ENCODE measurements at regions not wholly inside any gene's neighbourhood (a gene's known extent, or its start where the extent isn't known, plus 50 kb on each side); places are given as distances from the start of the nearest gene placed in this dataset.

DNA sequence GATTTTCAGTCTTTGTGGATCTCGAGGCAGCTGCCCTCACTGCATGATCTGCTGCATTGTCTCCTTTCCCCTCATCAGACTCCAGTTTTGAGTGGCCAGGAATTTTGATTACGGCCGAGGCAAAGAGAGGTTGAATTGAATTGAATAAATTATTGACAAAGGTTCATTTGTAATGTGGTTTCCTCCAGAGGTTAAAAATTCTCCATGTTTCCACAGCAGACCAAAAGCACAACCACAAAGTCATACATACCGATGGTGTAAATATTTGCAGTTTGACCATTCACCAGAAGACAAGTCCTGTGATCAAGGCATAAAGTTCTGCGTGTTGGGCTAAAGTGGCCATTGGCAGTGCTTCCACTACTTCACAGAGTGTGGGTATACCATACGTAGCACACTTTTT, 343.8 kb upstream of the MYT1L start:
- TF ChIP-seq, protein P1, sequence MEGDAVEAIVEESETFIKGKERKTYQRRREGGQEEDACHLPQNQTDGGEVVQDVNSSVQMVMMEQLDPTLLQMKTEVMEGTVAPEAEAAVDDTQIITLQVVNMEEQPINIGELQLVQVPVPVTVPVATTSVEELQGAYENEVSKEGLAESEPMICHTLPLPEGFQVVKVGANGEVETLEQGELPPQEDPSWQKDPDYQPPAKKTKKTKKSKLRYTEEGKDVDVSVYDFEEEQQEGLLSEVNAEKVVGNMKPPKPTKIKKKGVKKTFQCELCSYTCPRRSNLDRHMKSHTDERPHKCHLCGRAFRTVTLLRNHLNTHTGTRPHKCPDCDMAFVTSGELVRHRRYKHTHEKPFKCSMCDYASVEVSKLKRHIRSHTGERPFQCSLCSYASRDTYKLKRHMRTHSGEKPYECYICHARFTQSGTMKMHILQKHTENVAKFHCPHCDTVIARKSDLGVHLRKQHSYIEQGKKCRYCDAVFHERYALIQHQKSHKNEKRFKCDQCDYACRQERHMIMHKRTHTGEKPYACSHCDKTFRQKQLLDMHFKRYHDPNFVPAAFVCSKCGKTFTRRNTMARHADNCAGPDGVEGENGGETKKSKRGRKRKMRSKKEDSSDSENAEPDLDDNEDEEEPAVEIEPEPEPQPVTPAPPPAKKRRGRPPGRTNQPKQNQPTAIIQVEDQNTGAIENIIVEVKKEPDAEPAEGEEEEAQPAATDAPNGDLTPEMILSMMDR (IDR thresholded peaks at IDR 0.05; ENCODE audit: low read length): no peak
- TF ChIP-seq EZH2phosphoT487 (IDR thresholded peaks at IDR 0.05; ENCODE audit: low read length): no peak

All from MM.1S (cell line).